ENCODE measurements at regions not wholly inside any gene's neighbourhood (a gene's known extent, or its start where the extent isn't known, plus 50 kb on each side); places are given as distances from the start of the nearest gene placed in this dataset.
A peak's percentile ranks its signal among the peaks of the same experiment; 100 is the strongest.

- DNase-seq: no peak
- TF ChIP-seq CTCF (conservative IDR thresholded peaks at IDR 0.05): no peak
- Histone ChIP-seq H3K36me3 (ENCODE audit: control insufficient read depth, insufficient read depth, low read length) (no peaks in the 10 kb centered on the region), H3K9ac (ENCODE audit: extremely low read depth, low read length, poor library complexity, severe bottlenecking) (peak overlapping the region; percentile 29), H3K9me3 (ENCODE audit: control insufficient read depth, low read length) (no peaks in the 10 kb centered on the region), H3K27me3 (ENCODE audit: control insufficient read depth, insufficient read depth, low read length, poor library complexity, severe bottlenecking) (no peaks in the 10 kb centered on the region), H3K27ac (ENCODE audit: low read depth, low read length) (no peak overlapping the region), H3K4me1 (ENCODE audit: control insufficient read depth, insufficient read depth, low read length) (peaks cover 11% of the 10 kb centered on the region), H3K4me3 (ENCODE audit: low read length) (peak overlapping the region; percentile 63)
- 80 to 83% methylated on average over 20 to 24 of the region's 24 CpGs for WGBS, 2 experiments (ENCODE audit: insufficient coverage in 1 of 2, insufficient read length in 1 of 2)
- Mint-ChIP-seq H3K27me3 (ENCODE audit: insufficient read depth) (peaks cover 6% of the 10 kb centered on the region), H3K4me1 (peaks cover 29% of the 10 kb centered on the region), H3K27ac (peak overlapping the region; percentile 94), H3K9me3 (peaks cover 8% of the 10 kb centered on the region), H3K36me3 (ENCODE audit: low read depth) (peaks cover 3% of the 10 kb centered on the region), H3K4me3 (peak overlapping the region; percentile 60)
These were observed 223.6 kb upstream of the CIBAR2 start for GRCh38 chr16:85335584-85336491.

- Mint-ChIP-seq H3K4me3 (no peak overlapping the region), H3K36me3 (ENCODE audit: low read depth) (peaks cover 3% of the 10 kb centered on the region), H3K27me3 (ENCODE audit: insufficient read depth) (peaks cover 3% of the 10 kb centered on the region), H3K27ac (no peak overlapping the region), H3K4me1 (peaks cover 30% of the 10 kb centered on the region), H3K9me3 (no peaks in the 10 kb centered on the region)
- WGBS, 2 experiments (ENCODE audit: insufficient coverage in 1 of 2, insufficient read length in 1 of 2): 90 to 93% methylated on average over 8 to 11 of the region's 11 CpGs
- Histone ChIP-seq H3K4me3 (ENCODE audit: low read length) (no peak overlapping the region), H3K27me3 (ENCODE audit: control insufficient read depth, insufficient read depth, low read length, poor library complexity, severe bottlenecking) (no peaks in the 10 kb centered on the region), H3K9me3 (ENCODE audit: control insufficient read depth, low read length) (no peaks in the 10 kb centered on the region), H3K36me3 (ENCODE audit: control insufficient read depth, insufficient read depth, low read length) (no peaks in the 10 kb centered on the region), H3K9ac (ENCODE audit: extremely low read depth, low read length, poor library complexity, severe bottlenecking) (no peak overlapping the region), H3K4me1 (ENCODE audit: control insufficient read depth, insufficient read depth, low read length) (peaks cover 7% of the 10 kb centered on the region), H3K27ac (ENCODE audit: low read depth, low read length) (no peak overlapping the region)
- TF ChIP-seq CTCF (conservative IDR thresholded peaks at IDR 0.05): no peak
- no peak for DNase-seq
These were observed 225.8 kb upstream of the CIBAR2 start for GRCh38 chr16:85337910-85338637.

- Mint-ChIP-seq H3K27ac (no peak overlapping the region), H3K9me3 (no peaks in the 10 kb centered on the region), H3K4me1 (peaks cover 30% of the 10 kb centered on the region), H3K4me3 (no peak overlapping the region), H3K27me3 (ENCODE audit: insufficient read depth) (peaks cover 4% of the 10 kb centered on the region), H3K36me3 (ENCODE audit: low read depth) (peaks cover 3% of the 10 kb centered on the region)
- TF ChIP-seq CTCF (conservative IDR thresholded peaks at IDR 0.05): no peak
- no peaks in the 10 kb centered on the region for H3K36me3 ChIP-seq (ENCODE audit: control insufficient read depth, insufficient read depth, low read length)
- H3K4me1 ChIP-seq (ENCODE audit: control insufficient read depth, insufficient read depth, low read length): peaks cover 7% of the 10 kb centered on the region
- H3K27ac ChIP-seq (ENCODE audit: low read depth, low read length): no peak overlapping the region
- WGBS, 2 experiments (ENCODE audit: insufficient coverage in 1 of 2, insufficient read length in 1 of 2): 93 to 96% methylated on average over 11 to 15 of the region's 15 CpGs
- H3K4me3 ChIP-seq (ENCODE audit: low read length): no peak overlapping the region
- H3K9ac ChIP-seq (ENCODE audit: extremely low read depth, low read length, poor library complexity, severe bottlenecking): no peak overlapping the region
- H3K27me3 ChIP-seq (ENCODE audit: control insufficient read depth, insufficient read depth, low read length, poor library complexity, severe bottlenecking): no peaks in the 10 kb centered on the region
- no peaks in the 10 kb centered on the region for H3K9me3 ChIP-seq (ENCODE audit: control insufficient read depth, low read length)
- no peak for DNase-seq
These were observed 226.3 kb upstream of the CIBAR2 start for GRCh38 chr16:85338638-85338982.

All from endodermal cell (in vitro differentiated cells).